ENCODE measurements at regions not wholly inside any gene's neighbourhood (a gene's known extent, or its start where the extent isn't known, plus 50 kb on each side); places are given as distances from the start of the nearest gene placed in this dataset.

DNA sequence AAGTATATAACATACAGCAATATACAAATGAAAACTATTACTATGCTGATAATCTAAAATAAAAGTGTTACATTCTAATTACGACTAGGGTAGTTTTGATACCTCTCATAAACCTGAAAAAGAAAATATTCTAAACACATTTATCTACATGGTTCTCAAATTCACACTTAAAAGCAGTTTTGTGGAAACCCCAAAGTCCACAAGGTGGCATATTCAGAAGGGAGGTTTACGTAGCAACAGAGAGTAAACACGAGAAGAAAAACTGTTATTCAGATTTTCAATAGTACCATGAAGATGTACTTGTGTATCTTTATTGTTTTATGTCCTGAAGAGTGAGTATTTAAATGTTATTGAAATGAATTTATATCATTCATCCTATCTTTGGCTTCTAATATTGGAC is 275.9 kb upstream of the KLHL1 start:
- TF ChIP-seq CTCF (IDR thresholded peaks at IDR 0.05) (no peak), POLR2A (IDR thresholded peaks at IDR 0.05) (no peak)

Measured in tibial nerve (tissue), 3 donors.